ENCODE measurements at regions not wholly inside any gene's neighbourhood (a gene's known extent, or its start where the extent isn't known, plus 50 kb on each side); places are given as distances from the start of the nearest gene placed in this dataset.

DNA sequence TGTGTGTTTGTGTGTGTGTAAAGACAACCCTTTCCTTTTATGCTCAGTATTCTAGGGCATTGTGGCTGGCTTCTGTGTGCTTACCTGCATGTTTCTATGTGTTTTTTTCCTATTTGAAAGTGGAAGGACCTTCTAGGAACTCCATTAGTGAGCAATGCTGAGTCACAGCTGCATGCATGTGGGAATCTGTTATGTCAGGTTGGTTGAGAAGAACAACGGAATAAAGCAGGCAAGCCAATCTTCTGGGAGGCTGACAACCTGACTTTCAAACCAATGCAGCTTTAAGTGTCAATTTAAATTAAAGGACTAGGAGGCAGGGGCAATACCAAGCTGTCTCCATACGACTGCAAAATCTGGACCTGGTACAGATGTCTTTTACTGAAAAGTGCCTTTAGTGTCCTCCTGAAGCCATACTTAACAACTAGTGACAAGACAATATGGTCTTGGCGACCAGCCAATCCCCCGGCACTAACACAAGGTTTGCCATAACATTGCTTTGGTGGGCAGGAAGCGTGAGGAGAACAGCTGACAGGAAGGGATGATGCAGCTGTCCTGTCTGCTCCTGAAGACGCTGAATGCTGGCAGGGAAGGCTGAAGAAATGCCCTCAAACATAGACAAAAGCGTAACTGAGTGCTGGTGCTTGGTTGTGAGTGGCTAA is 514.7 kb upstream of the CDH7 start:
- TF ChIP-seq ISL1 (CRISPR knock-in tag; IDR thresholded peaks at IDR 0.05) (no peak), RARB (CRISPR knock-in tag; IDR thresholded peaks at IDR 0.05) (no peak), SNAI2 (CRISPR knock-in tag; IDR thresholded peaks at IDR 0.05) (no peak), ZFP3 (CRISPR knock-in tag; IDR thresholded peaks at IDR 0.05) (no peak), ZNF8 (CRISPR knock-in tag; IDR thresholded peaks at IDR 0.05) (no peak), ESRRG (CRISPR knock-in tag; IDR thresholded peaks at IDR 0.05) (no peak)
- TF ChIP-seq, protein P1, sequence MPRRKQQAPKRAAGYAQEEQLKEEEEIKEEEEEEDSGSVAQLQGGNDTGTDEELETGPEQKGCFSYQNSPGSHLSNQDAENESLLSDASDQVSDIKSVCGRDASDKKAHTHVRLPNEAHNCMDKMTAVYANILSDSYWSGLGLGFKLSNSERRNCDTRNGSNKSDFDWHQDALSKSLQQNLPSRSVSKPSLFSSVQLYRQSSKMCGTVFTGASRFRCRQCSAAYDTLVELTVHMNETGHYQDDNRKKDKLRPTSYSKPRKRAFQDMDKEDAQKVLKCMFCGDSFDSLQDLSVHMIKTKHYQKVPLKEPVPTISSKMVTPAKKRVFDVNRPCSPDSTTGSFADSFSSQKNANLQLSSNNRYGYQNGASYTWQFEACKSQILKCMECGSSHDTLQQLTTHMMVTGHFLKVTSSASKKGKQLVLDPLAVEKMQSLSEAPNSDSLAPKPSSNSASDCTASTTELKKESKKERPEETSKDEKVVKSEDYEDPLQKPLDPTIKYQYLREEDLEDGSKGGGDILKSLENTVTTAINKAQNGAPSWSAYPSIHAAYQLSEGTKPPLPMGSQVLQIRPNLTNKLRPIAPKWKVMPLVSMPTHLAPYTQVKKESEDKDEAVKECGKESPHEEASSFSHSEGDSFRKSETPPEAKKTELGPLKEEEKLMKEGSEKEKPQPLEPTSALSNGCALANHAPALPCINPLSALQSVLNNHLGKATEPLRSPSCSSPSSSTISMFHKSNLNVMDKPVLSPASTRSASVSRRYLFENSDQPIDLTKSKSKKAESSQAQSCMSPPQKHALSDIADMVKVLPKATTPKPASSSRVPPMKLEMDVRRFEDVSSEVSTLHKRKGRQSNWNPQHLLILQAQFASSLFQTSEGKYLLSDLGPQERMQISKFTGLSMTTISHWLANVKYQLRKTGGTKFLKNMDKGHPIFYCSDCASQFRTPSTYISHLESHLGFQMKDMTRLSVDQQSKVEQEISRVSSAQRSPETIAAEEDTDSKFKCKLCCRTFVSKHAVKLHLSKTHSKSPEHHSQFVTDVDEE (CRISPR knock-in tag; IDR thresholded peaks at IDR 0.05), result no peak
- TF ChIP-seq, protein P2, sequence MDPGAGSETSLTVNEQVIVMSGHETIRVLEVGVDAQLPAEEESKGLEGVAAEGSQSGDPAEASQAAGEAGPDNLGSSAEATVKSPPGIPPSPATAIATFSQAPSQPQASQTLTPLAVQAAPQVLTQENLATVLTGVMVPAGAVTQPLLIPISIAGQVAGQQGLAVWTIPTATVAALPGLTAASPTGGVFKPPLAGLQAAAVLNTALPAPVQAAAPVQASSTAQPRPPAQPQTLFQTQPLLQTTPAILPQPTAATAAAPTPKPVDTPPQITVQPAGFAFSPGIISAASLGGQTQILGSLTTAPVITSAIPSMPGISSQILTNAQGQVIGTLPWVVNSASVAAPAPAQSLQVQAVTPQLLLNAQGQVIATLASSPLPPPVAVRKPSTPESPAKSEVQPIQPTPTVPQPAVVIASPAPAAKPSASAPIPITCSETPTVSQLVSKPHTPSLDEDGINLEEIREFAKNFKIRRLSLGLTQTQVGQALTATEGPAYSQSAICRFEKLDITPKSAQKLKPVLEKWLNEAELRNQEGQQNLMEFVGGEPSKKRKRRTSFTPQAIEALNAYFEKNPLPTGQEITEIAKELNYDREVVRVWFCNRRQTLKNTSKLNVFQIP (CRISPR knock-in tag; IDR thresholded peaks at IDR 0.05; ENCODE audit: borderline replicate concordance, low read depth), result no peak
- TF ChIP-seq, protein P3, sequence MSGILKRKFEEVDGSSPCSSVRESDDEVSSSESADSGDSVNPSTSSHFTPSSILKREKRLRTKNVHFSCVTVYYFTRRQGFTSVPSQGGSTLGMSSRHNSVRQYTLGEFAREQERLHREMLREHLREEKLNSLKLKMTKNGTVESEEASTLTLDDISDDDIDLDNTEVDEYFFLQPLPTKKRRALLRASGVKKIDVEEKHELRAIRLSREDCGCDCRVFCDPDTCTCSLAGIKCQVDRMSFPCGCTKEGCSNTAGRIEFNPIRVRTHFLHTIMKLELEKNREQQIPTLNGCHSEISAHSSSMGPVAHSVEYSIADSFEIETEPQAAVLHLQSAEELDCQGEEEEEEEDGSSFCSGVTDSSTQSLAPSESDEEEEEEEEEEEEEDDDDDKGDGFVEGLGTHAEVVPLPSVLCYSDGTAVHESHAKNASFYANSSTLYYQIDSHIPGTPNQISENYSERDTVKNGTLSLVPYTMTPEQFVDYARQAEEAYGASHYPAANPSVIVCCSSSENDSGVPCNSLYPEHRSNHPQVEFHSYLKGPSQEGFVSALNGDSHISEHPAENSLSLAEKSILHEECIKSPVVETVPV (CRISPR knock-in tag; IDR thresholded peaks at IDR 0.05), result no peak
- TF ChIP-seq, protein P4, sequence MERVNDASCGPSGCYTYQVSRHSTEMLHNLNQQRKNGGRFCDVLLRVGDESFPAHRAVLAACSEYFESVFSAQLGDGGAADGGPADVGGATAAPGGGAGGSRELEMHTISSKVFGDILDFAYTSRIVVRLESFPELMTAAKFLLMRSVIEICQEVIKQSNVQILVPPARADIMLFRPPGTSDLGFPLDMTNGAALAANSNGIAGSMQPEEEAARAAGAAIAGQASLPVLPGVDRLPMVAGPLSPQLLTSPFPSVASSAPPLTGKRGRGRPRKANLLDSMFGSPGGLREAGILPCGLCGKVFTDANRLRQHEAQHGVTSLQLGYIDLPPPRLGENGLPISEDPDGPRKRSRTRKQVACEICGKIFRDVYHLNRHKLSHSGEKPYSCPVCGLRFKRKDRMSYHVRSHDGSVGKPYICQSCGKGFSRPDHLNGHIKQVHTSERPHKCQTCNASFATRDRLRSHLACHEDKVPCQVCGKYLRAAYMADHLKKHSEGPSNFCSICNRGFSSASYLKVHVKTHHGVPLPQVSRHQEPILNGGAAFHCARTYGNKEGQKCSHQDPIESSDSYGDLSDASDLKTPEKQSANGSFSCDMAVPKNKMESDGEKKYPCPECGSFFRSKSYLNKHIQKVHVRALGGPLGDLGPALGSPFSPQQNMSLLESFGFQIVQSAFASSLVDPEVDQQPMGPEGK (CRISPR knock-in tag; IDR thresholded peaks at IDR 0.05; ENCODE audit: borderline replicate concordance), result no peak
